GM18868 (cell line): ENCODE measurements at regions not wholly inside any gene's neighbourhood (a gene's known extent, or its start where the extent isn't known, plus 50 kb on each side); places are given as distances from the start of the nearest gene placed in this dataset.

Experiments used
- ATAC-seq: cut with Tn5 transposase; IDR thresholded peaks from one replicate; pipeline ENCODE4 v1.9.1; 2021; ENCODE audit warnings: mild to moderate bottlenecking, moderate library complexity; ENCODE audit not compliant: unreplicated experiment

DNA sequence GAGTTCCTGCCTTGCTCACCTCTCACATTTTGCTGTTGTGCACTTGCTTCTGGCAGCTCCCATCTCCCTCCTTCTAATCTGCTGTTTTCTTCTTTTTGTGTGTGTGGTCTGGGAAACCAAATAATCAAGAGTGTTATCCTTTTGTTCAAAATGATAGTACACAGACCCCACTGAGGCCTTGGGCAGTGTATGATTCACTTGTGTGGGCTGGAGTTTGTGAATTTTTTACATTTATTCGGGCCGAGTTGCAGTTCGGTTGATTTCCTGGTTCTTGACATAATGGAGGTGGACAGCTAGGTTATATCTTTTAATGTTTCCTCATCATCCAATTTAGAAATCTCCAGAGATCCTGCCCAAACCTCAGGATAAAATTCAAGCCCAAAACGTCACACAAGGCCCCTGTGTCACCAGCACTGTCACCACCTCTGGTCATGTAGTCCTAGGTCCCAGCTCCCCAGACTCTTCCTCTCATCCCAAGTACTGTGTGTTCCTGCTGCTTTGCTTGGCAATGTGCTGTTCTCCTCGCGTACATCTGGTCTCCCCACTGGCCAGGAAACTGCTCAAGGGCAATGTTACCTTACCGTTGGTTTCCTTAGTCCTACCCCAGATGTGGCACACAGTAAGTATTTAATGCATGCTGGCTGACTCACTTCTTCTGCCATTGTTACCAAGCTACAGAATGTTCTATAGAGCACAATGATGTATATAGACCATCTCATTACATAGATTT lies 55.7 kb upstream of the PHACTR2 start:
- ATAC-seq = no peak

- ATAC-seq = no peak
Observed at GRCh38 chr6:143621159-143621873, 56.4 kb upstream of the PHACTR2 start.

GRCh38 chr6:143620447-143620846 lies 57.3 kb upstream of the PHACTR2 start:
- ATAC-seq = no peak

- no peak for ATAC-seq
Observed at GRCh38 chr6:143619824-143620401, 57.9 kb upstream of the PHACTR2 start.

- ATAC-seq = no peak
Observed at GRCh38 chr6:143616741-143617140, 61.0 kb upstream of the PHACTR2 start.

DNA sequence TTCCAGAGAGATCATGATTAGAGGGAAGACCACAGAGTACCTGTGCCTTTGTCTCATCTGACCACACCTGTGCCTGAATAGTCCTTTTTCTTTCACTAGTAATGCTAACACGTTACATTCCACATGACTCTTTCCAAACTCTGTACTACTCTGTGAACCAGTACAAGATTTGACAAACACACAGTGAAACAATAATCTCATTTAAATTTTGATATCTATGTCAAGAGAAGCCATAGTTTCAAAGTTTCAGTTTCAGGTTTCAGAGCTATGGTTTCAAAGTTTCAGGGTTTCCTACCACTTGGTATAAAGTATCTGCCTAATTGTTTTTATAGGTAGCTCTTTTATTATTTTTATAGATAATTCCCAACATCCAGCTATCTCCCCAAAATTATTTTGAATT lies 62.0 kb upstream of the PHACTR2 start:
- ATAC-seq = peak; percentile 55

GRCh38 chr6:143614235-143614634 lies 63.5 kb upstream of the PHACTR2 start:
- no peak for ATAC-seq

- no peak for ATAC-seq
Observed at GRCh38 chr6:143613749-143614148, 64.0 kb upstream of the PHACTR2 start.

DNA sequence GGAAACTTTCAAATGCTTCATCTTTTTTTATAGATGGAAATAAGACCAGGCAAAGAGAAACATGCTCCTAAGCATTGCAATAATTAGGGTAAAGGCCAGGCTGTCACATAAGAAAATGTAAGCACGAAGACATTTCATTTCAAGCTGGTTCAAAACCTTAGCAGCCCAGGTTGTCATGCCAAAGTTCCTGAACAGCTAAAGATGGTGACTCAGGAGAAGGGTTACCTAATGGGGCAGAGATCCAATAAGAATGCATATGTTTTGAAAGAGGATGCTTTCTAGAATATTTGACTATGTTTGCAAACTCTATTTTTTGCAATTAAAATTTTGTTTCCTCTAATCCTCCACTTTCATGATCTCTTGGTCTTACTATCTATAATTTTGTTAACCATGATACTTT lies 65.6 kb upstream of the PHACTR2 start:
- no peak for ATAC-seq

- no peak for ATAC-seq
Observed at GRCh38 chr6:143611580-143611979, 66.2 kb upstream of the PHACTR2 start.

- no peak for ATAC-seq
Observed at GRCh38 chr6:143609972-143610371, 67.8 kb upstream of the PHACTR2 start.

GRCh38 chr6:143609501-143609900 lies 68.3 kb upstream of the PHACTR2 start:
- ATAC-seq = no peak

GRCh38 chr6:143608906-143609305 lies 68.9 kb upstream of the PHACTR2 start:
- no peak for ATAC-seq

DNA sequence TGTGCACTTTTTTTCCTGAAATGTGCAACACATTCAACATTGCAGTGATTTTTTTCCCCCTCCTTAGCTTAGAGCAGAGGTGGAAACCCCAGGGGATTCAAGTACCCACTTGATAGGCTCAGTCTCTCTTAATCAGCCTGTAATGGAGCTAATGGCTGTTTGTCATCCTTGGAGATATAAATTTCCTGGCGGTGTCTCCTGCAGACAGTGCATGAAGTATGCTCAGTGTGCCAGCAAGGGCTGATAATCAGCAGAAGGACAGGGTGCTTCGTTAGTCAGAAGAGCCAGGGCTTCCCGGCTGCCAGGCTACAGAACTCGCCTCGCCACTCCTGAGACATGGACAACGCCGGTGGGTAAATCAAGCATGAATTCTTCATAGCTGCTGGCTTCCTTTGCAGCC lies 69.8 kb upstream of the PHACTR2 start:
- ATAC-seq = no peak

DNA sequence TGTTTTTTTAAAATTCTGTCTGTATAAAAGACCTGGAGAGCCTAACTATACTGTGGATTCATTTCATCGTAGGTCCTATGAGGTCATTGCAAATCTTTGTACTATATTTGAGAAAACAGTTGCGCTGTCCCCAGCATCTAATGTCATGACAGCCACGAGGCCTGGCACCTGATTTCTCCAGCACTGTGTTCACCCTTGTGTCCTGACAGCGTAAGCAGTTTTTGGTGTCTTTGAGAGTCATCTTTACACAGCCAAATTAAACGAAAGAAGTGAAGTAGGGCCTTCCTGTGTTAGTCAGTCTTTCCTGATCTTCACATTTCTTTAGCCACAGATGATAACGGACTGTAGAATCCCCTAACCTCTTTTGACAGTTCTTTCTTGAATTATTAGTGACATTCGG lies 70.6 kb upstream of the PHACTR2 start:
- ATAC-seq = no peak

- ATAC-seq = no peak
Observed at GRCh38 chr6:143605906-143606521, 71.8 kb upstream of the PHACTR2 start.

- ATAC-seq = no peak
Observed at GRCh38 chr6:143603455-143603854, 74.3 kb upstream of the PHACTR2 start.

DNA sequence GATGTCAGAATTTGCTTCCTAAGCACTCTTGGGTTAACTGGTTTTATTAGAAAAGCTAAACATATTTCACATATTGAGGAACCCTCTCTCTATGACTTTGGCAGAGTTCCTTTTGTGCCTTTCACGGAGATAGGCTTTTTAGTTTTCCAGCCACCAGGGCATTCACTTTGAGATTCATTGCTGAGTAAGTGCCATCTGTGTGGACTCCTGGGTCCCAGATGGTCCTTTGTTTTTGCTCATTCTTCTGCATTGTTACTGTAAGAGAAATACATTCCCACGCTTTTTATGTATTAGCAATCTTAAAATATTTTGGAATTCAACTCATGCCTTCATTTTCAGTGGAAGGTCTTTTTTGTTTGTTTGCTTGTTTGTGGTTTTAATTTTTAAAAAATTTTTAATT lies 76.3 kb upstream of the PHACTR2 start:
- no peak for ATAC-seq

- ATAC-seq = no peak
Observed at GRCh38 chr6:143600821-143601220, 76.9 kb upstream of the PHACTR2 start.

DNA sequence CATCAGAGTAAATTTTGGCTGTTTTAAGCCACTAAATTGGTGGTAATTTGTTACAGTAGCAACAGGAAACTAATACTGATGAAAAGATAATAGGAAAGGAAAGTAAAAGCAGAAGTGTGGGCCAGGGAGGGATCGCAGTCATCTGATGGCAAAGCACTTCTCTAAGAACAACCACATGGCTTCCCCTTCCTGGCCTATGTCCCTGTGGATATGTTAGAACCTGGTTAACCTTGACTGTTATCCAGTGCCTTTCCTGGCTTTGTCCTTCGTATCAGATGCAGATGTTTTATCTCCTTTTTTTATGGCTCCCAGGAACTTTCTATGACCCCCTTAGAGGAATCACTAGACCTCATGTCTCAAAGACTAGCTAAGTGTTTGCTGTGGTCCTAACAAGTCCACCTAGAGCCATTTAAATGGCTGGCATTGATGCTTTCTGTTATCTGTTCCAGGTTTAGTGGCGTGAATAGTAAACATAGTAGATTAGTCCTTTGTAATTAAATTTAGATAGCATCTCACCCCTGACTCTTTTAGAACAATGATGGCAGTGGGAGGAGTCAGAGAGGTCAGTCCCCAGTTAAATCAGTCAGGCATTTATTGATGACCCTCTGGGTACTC lies 79.2 kb upstream of the PHACTR2 start:
- ATAC-seq = peak; percentile 91

DNA sequence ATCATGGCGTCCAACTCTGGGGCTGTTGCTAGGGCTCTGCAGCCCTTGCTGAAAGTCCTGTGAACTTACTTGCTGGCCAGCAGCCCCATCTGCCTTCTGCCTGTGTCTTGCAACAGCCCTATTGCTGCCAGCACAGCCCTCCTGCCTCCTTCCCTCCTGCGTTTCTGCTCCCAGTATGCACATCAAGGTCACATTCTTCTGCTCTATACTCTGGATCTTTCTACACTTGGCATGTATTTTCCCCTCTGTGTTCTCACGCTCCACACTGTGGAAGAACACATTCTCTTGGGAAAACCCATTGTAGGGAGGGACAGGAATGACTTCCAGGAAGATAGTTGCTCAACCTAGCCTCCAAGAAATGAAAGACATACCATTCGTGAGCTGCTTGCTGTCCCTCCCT lies 80.9 kb upstream of the PHACTR2 start:
- ATAC-seq = no peak
